HEK293 (cell line): ENCODE measurements at regions not wholly inside any gene's neighbourhood (a gene's known extent, or its start where the extent isn't known, plus 50 kb on each side); places are given as distances from the start of the nearest gene placed in this dataset.

Experiments used
- CTCF ChIP-seq: fragments of 450-650 bp; formaldehyde crosslinking; IDR thresholded peaks from 2 replicates; pipeline ENCODE4 v1.5.1; 2016; ENCODE audit warnings: missing biosample characterization, missing genetic modification characterization
- KLF1 ChIP-seq: fragments of 450-650 bp; formaldehyde crosslinking; IDR thresholded peaks from 2 replicates; pipeline ENCODE4 v1.5.1; 2016; ENCODE audit warnings: missing biosample characterization, missing genetic modification characterization
- KLF9 ChIP-seq: fragments of 450-650 bp; formaldehyde crosslinking; IDR thresholded peaks from 2 replicates; pipeline ENCODE4 v1.5.1; 2016; ENCODE audit warnings: missing biosample characterization, missing genetic modification characterization, low read depth
- REST ChIP-seq: fragments of 450-650 bp; formaldehyde crosslinking; IDR thresholded peaks from 2 replicates; pipeline ENCODE4 v1.5.1; 2016; ENCODE audit warnings: missing biosample characterization, missing genetic modification characterization
- YY1 ChIP-seq: fragments of 450-650 bp; formaldehyde crosslinking; IDR thresholded peaks from 2 replicates; pipeline ENCODE4 v1.5.1; 2018; ENCODE audit warnings: missing biosample characterization, missing genetic modification characterization

- TF ChIP-seq KLF1 (tag by site-specific recombination) (no peak), CTCF (tag by site-specific recombination) (no peak), KLF9 (no peak), YY1 (tag by site-specific recombination) (no peak), REST (tag by site-specific recombination) (no peak)
Measured at GRCh38 chr5:2656206-2656605, 95.3 kb downstream of the IRX2 start.
